PC-3 (cell line): ENCODE measurements at regions not wholly inside any gene's neighbourhood (a gene's known extent, or its start where the extent isn't known, plus 50 kb on each side); places are given as distances from the start of the nearest gene placed in this dataset.

Source experiments
- CTCF ChIP-seq: fragments of 300-600 bp; sonication (generic); conservative IDR thresholded peaks from 2 replicates; pipeline ENCODE4 v1.5.1; 2017; ENCODE audit warnings: antibody characterized with exemption, low read depth, mild to moderate bottlenecking, low read length
- EZH2 ChIP-seq: fragments of 300-600 bp; sonication (generic); IDR thresholded peaks from one replicate; pipeline ENCODE4 v1.6.1; 2017; ENCODE audit warnings: antibody characterized with exemption, mild to moderate bottlenecking, low read length; ENCODE audit not compliant: unreplicated experiment
- EZH2phosphoT487 ChIP-seq: fragments of 300-600 bp; sonication (generic); IDR thresholded peaks from 2 replicates; pipeline ENCODE4 v1.6.1; 2018; ENCODE audit warnings: mild to moderate bottlenecking, antibody characterized with exemption, low read length, borderline replicate concordance

- TF ChIP-seq CTCF = no peak
- no peak for TF ChIP-seq EZH2
- TF ChIP-seq EZH2phosphoT487 = no peak
These were observed 77.5 kb downstream of the SEPTIN7 start for GRCh38 chr7:35878351-35878750.
